Neural cell (in vitro differentiated cells): ENCODE measurements at regions not wholly inside any gene's neighbourhood (a gene's known extent, or its start where the extent isn't known, plus 50 kb on each side); places are given as distances from the start of the nearest gene placed in this dataset.

Source experiments
- H2AFZ ChIP-seq: fragments of 200-600, 300-800 bp; sonication (generic), shearing (Covaris generic); 2 replicates; pipeline ENCODE4 v1.6.0; 2014; ENCODE audit warnings: low read depth, mild to moderate bottlenecking, antibody characterized with exemption, low read length, moderate library complexity
- H3F3A ChIP-seq: fragments of 200-600 bp; shearing (Covaris generic); 2 replicates; pipeline ENCODE4 v1.6.1; 2016; ENCODE audit warnings: mild to moderate bottlenecking, moderate library complexity, mixed read lengths, antibody characterized with exemption, low read length; ENCODE audit not compliant: insufficient read depth, poor library complexity, severe bottlenecking
- H3K27ac ChIP-seq: fragments of 200-600, 300-800 bp; sonication (generic), shearing (Covaris generic); 2 replicates; pipeline ENCODE4 v1.5.1; 2014; ENCODE audit warnings: mild to moderate bottlenecking, low read length, moderate library complexity
- H3K27me3 ChIP-seq: fragments of 300-800, 200-600 bp; sonication (generic), shearing (Covaris generic); 2 replicates; pipeline ENCODE4 v1.6.0; 2014; ENCODE audit warnings: mild to moderate bottlenecking, low read depth, low read length, moderate library complexity; ENCODE audit not compliant: insufficient read depth
- H3K36me3 ChIP-seq: fragments of 300-800, 200-600 bp; sonication (generic), shearing (Covaris generic); 2 replicates; pipeline ENCODE4 v1.5.1; 2014; ENCODE audit warnings: mild to moderate bottlenecking, antibody characterized with exemption, low read length, moderate library complexity; ENCODE audit not compliant: insufficient read depth
- H3K4me2 ChIP-seq: fragments of 300-800, 200-600 bp; sonication (generic), shearing (Covaris generic); 2 replicates; pipeline ENCODE4 v1.6.0; 2014; ENCODE audit warnings: mild to moderate bottlenecking, low read length
- H3K4me3 ChIP-seq: fragments of 300-800, 200-600 bp; sonication (generic), shearing (Covaris generic); 2 replicates; pipeline ENCODE4 v1.5.1; 2014; ENCODE audit warnings: mild to moderate bottlenecking, low read length, moderate library complexity
- H3K79me2 ChIP-seq: fragments of 200-600 bp; shearing (Covaris generic); replicated peaks from 2 replicates; pipeline ENCODE4 v1.6.0; 2014; ENCODE audit warnings: mild to moderate bottlenecking, low read length, moderate library complexity; ENCODE audit not compliant: insufficient read depth
- H3K9ac ChIP-seq: fragments of 300-800, 200-600 bp; sonication (generic), shearing (Covaris generic); 2 replicates; pipeline ENCODE4 v1.6.1; 2016; ENCODE audit warnings: mild to moderate bottlenecking, low read length, mixed read lengths
- H3K9me2 ChIP-seq: fragments of 200-600 bp; shearing (Covaris generic); 2 replicates; pipeline ENCODE4 v1.6.1; 2016; ENCODE audit warnings: mild to moderate bottlenecking, low read length, mixed read lengths; ENCODE audit not compliant: insufficient read depth
- H3K9me3 ChIP-seq: fragments of 200-600, 300-800 bp; sonication (generic), shearing (Covaris generic); 2 replicates; pipeline ENCODE4 v1.6.1; 2016; ENCODE audit warnings: mild to moderate bottlenecking, mixed run types, low read length, moderate library complexity, mixed read lengths
- H4K20me1 ChIP-seq: fragments of 200-600 bp; shearing (Covaris generic); 2 replicates; pipeline ENCODE4 v1.6.1; 2016; ENCODE audit warnings: mild to moderate bottlenecking, mixed run types; ENCODE audit not compliant: insufficient read depth
- CTCF ChIP-seq: fragments of 450-650 bp; IDR thresholded peaks from 2 replicates; pipeline ENCODE4 v1.5.1; 2014; ENCODE audit warnings: antibody characterized with exemption, mild to moderate bottlenecking, moderate library complexity; ENCODE audit not compliant: poor library complexity, severe bottlenecking
- EP300 ChIP-seq: fragments of 450-650 bp; conservative IDR thresholded peaks from 2 replicates; pipeline ENCODE4 v1.6.1; 2014; ENCODE audit warnings: antibody characterized with exemption, mild to moderate bottlenecking, moderate library complexity; ENCODE audit not compliant: poor library complexity, severe bottlenecking
- EZH2 ChIP-seq: fragments of 200-600, 300-800 bp; shearing (Covaris generic), sonication (generic); IDR thresholded peaks from 2 replicates; pipeline ENCODE4 v1.6.1; 2014; ENCODE audit warnings: antibody characterized with exemption, low read length, borderline replicate concordance, mild to moderate bottlenecking; ENCODE audit not compliant: insufficient read depth, poor library complexity, severe bottlenecking
- MXI1 ChIP-seq: fragments of 450-650 bp; conservative IDR thresholded peaks from 2 replicates; pipeline ENCODE4 v1.6.1; 2014; ENCODE audit warnings: antibody characterized with exemption, mild to moderate bottlenecking; ENCODE audit not compliant: poor library complexity, severe bottlenecking
- POLR2AphosphoS5 ChIP-seq: IDR thresholded peaks from 2 replicates; pipeline ENCODE4 v1.6.1; 2012
- RAD21 ChIP-seq: fragments of 450-650 bp; conservative IDR thresholded peaks from 2 replicates; pipeline ENCODE4 v1.6.1; 2014; ENCODE audit warnings: antibody characterized with exemption, mild to moderate bottlenecking, moderate library complexity
- SMC3 ChIP-seq: fragments of 450-650 bp; conservative IDR thresholded peaks from 2 replicates; pipeline ENCODE4 v1.6.1; 2014; ENCODE audit warnings: antibody characterized with exemption, mild to moderate bottlenecking, moderate library complexity; ENCODE audit not compliant: poor library complexity
- TAF1 ChIP-seq: IDR thresholded peaks from 2 replicates; pipeline ENCODE4 v1.6.1; 2012; ENCODE audit warnings: low read depth
- TF ChIP-seq, protein P1 (sequence below): IDR thresholded peaks from 2 replicates; pipeline ENCODE4 v1.6.1; 2012; ENCODE audit warnings: borderline replicate concordance

DNA sequence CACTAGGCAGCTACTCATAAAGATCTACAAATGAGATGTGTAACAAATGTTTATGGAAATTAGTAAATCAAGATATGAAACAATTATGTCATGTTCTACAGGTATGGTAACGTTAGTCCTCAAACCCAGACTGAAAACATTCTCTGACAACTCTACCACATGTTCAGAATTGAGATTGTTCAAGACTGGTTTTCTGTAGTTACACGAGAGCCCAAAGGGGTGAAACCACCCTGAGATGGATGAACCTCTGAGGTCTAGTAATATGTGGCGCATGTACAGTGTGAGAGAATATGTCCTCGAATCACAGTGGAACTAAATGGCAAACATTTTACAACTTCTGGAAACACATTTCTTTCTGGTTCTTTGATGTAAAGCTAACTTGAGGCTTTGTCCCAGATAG, 614.3 kb downstream of the ZEB2 start:
- Histone ChIP-seq H2AFZ (no peak overlapping the region), H3K27ac (no peak overlapping the region), H3K9ac (no peak overlapping the region), H3K9me2 (no peaks in the 10 kb centered on the region), H3K27me3 (no peaks in the 10 kb centered on the region), H3K4me3 (no peak overlapping the region), H4K20me1 (no peaks in the 10 kb centered on the region), H3K9me3 (no peaks in the 10 kb centered on the region), H3K36me3 (no peaks in the 10 kb centered on the region), H3F3A (no peaks in the 10 kb centered on the region), H3K4me2 (no peak overlapping the region), H3K79me2 (no peaks in the 10 kb centered on the region)
- no peak for TF ChIP-seq EP300
- TF ChIP-seq TAF1 = no peak
- TF ChIP-seq RAD21 = no peak
- no peak for TF ChIP-seq CTCF
- TF ChIP-seq, protein P1, sequence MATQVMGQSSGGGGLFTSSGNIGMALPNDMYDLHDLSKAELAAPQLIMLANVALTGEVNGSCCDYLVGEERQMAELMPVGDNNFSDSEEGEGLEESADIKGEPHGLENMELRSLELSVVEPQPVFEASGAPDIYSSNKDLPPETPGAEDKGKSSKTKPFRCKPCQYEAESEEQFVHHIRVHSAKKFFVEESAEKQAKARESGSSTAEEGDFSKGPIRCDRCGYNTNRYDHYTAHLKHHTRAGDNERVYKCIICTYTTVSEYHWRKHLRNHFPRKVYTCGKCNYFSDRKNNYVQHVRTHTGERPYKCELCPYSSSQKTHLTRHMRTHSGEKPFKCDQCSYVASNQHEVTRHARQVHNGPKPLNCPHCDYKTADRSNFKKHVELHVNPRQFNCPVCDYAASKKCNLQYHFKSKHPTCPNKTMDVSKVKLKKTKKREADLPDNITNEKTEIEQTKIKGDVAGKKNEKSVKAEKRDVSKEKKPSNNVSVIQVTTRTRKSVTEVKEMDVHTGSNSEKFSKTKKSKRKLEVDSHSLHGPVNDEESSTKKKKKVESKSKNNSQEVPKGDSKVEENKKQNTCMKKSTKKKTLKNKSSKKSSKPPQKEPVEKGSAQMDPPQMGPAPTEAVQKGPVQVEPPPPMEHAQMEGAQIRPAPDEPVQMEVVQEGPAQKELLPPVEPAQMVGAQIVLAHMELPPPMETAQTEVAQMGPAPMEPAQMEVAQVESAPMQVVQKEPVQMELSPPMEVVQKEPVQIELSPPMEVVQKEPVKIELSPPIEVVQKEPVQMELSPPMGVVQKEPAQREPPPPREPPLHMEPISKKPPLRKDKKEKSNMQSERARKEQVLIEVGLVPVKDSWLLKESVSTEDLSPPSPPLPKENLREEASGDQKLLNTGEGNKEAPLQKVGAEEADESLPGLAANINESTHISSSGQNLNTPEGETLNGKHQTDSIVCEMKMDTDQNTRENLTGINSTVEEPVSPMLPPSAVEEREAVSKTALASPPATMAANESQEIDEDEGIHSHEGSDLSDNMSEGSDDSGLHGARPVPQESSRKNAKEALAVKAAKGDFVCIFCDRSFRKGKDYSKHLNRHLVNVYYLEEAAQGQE = no peak
- no peak for TF ChIP-seq SMC3
- no peak for TF ChIP-seq POLR2AphosphoS5
- no peak for TF ChIP-seq MXI1
- no peak for TF ChIP-seq EZH2

- H3K36me3 ChIP-seq = no peaks in the 10 kb centered on the region
- no peak overlapping the region for H3K27ac ChIP-seq
- no peaks in the 10 kb centered on the region for H3K27me3 ChIP-seq
- no peak overlapping the region for H3K9ac ChIP-seq
- H3K9me2 ChIP-seq = no peaks in the 10 kb centered on the region
- no peaks in the 10 kb centered on the region for H3K79me2 ChIP-seq
- no peaks in the 10 kb centered on the region for H4K20me1 ChIP-seq
- H3K9me3 ChIP-seq = no peaks in the 10 kb centered on the region
- H3K4me2 ChIP-seq = no peak overlapping the region
- no peak overlapping the region for H3K4me3 ChIP-seq
- TF ChIP-seq EP300 (no peak), MXI1 (no peak)
- no peaks in the 10 kb centered on the region for H3F3A ChIP-seq
- H2AFZ ChIP-seq = no peak overlapping the region
Observed at GRCh38 chr2:143903172-143903856, 616.6 kb downstream of the ZEB2 start.
